ENCODE measurements at regions not wholly inside any gene's neighbourhood (a gene's known extent, or its start where the extent isn't known, plus 50 kb on each side); places are given as distances from the start of the nearest gene placed in this dataset.
A peak's percentile ranks its signal among the peaks of the same experiment; 100 is the strongest.

GRCh38 chr4:14386196-14386595 is 616.1 kb upstream of the CPEB2 start:
- FAIRE-seq = no peak
- H3K4me1 ChIP-seq (ENCODE audit: control insufficient read depth, extremely low read depth, insufficient read depth, low read length) = no peaks in the 10 kb centered on the region
- DNase-seq (ENCODE audit: low read depth, low spot score) = no peak
- no peaks in the 10 kb centered on the region for H3K79me2 ChIP-seq (ENCODE audit: control insufficient read depth, insufficient read depth, low read length)
- no peak overlapping the region for H3K9ac ChIP-seq (ENCODE audit: control insufficient read depth, extremely low read depth, insufficient read depth, low read length)
- H3K9me3 ChIP-seq (ENCODE audit: control insufficient read depth, low read depth, low read length) = no peaks in the 10 kb centered on the region
- H3K9me1 ChIP-seq (ENCODE audit: control insufficient read depth, extremely low read depth, insufficient read depth, low read length) = no peaks in the 10 kb centered on the region
- dilution Hi-C loops (cut with MboI; ENCODE audit: extremely low pct_ligation_motif_present, low sequenced_read_pairs) = no loop called here
- H3K36me3 ChIP-seq (ENCODE audit: control insufficient read depth in 2 of 2, extremely low read depth in 1 of 2, insufficient read depth in 2 of 2, low read length in 2 of 2) = no peaks in the 10 kb centered on the region
- no peak overlapping the region for H2AFZ ChIP-seq (ENCODE audit: control insufficient read depth, low read length)
- no peak overlapping the region for H3K4me3 ChIP-seq (ENCODE audit: control insufficient read depth in 2 of 3, extremely low read depth in 1 of 3, insufficient read depth in 2 of 3, low read depth in 1 of 3, low read length in 3 of 3)
- no peaks in the 10 kb centered on the region for H3K27me3 ChIP-seq (ENCODE audit: control insufficient read depth, extremely low read depth, insufficient read depth, low read length)
- no peak overlapping the region for H3K27ac ChIP-seq (ENCODE audit: control insufficient read depth, insufficient read depth, low read length)
- TF ChIP-seq, protein P1, sequence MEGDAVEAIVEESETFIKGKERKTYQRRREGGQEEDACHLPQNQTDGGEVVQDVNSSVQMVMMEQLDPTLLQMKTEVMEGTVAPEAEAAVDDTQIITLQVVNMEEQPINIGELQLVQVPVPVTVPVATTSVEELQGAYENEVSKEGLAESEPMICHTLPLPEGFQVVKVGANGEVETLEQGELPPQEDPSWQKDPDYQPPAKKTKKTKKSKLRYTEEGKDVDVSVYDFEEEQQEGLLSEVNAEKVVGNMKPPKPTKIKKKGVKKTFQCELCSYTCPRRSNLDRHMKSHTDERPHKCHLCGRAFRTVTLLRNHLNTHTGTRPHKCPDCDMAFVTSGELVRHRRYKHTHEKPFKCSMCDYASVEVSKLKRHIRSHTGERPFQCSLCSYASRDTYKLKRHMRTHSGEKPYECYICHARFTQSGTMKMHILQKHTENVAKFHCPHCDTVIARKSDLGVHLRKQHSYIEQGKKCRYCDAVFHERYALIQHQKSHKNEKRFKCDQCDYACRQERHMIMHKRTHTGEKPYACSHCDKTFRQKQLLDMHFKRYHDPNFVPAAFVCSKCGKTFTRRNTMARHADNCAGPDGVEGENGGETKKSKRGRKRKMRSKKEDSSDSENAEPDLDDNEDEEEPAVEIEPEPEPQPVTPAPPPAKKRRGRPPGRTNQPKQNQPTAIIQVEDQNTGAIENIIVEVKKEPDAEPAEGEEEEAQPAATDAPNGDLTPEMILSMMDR (optimal IDR thresholded peaks at IDR 0.05 in 1 of 3, IDR thresholded peaks at IDR 0.05 in 1 of 3, conservative IDR thresholded peaks at IDR 0.05 in 1 of 3; ENCODE audit: extremely low read depth in 1 of 3, insufficient read depth in 2 of 3, low read length in 3 of 3) = peak in 2 of 3 experiments; percentile 6 to 33
- no peak for TF ChIP-seq EZH2 (IDR thresholded peaks at IDR 0.05; ENCODE audit: low read length)
- no peak overlapping the region for H3K4me2 ChIP-seq (ENCODE audit: control insufficient read depth, extremely low read depth, insufficient read depth, low read depth, low read length)
- no peaks in the 10 kb centered on the region for H4K20me1 ChIP-seq (ENCODE audit: control insufficient read depth, extremely low read depth, insufficient read depth, low read length)

DNA sequence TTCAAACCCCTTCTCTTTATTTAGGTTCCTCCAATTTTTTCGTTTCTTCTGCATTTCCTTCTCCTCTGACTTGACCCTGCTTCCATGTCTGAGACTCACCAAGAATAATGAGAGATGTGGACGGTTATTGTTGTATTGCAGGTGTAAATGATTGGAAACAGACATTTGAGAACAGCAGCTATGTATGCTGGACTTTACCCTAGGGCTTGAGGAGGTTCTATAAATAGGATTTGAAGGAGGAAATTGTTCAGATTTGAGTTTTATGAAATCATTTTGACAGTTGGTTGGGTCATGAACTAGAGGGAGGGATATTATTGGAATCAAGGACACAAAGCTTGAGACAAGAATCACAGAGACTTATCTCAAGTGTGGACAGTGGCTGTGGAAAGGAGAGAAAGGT is 614.6 kb upstream of the CPEB2 start:
- Histone ChIP-seq H3K9me3 (ENCODE audit: control insufficient read depth, low read depth, low read length) (no peaks in the 10 kb centered on the region), H3K4me3 (ENCODE audit: control insufficient read depth in 2 of 3, extremely low read depth in 1 of 3, insufficient read depth in 2 of 3, low read depth in 1 of 3, low read length in 3 of 3) (no peak overlapping the region), H3K27ac (ENCODE audit: control insufficient read depth, insufficient read depth, low read length) (no peak overlapping the region), H3K9me1 (ENCODE audit: control insufficient read depth, extremely low read depth, insufficient read depth, low read length) (no peaks in the 10 kb centered on the region), H3K9ac (ENCODE audit: control insufficient read depth, extremely low read depth, insufficient read depth, low read length) (no peak overlapping the region), H3K36me3 (ENCODE audit: control insufficient read depth in 2 of 2, extremely low read depth in 1 of 2, insufficient read depth in 2 of 2, low read length in 2 of 2) (no peaks in the 10 kb centered on the region), H3K79me2 (ENCODE audit: control insufficient read depth, insufficient read depth, low read length) (no peaks in the 10 kb centered on the region), H2AFZ (ENCODE audit: control insufficient read depth, low read length) (no peak overlapping the region), H3K4me1 (ENCODE audit: control insufficient read depth, extremely low read depth, insufficient read depth, low read length) (no peaks in the 10 kb centered on the region), H3K4me2 (ENCODE audit: control insufficient read depth, extremely low read depth, insufficient read depth, low read depth, low read length) (no peak overlapping the region), H4K20me1 (ENCODE audit: control insufficient read depth, extremely low read depth, insufficient read depth, low read length) (no peaks in the 10 kb centered on the region), H3K27me3 (ENCODE audit: control insufficient read depth, extremely low read depth, insufficient read depth, low read length) (no peaks in the 10 kb centered on the region)
- TF ChIP-seq, protein P1 (optimal IDR thresholded peaks at IDR 0.05 in 1 of 3, IDR thresholded peaks at IDR 0.05 in 1 of 3, conservative IDR thresholded peaks at IDR 0.05 in 1 of 3; ENCODE audit: extremely low read depth in 1 of 3, insufficient read depth in 2 of 3, low read length in 3 of 3) = no peak
- TF ChIP-seq EZH2 (IDR thresholded peaks at IDR 0.05; ENCODE audit: low read length) = no peak
- dilution Hi-C loops (cut with MboI; ENCODE audit: extremely low pct_ligation_motif_present, low sequenced_read_pairs) = no loop called here
- no peak for FAIRE-seq
- no peak for DNase-seq (ENCODE audit: low read depth, low spot score)
